Thymus (tissue), 11 donors: ENCODE measurements at regions not wholly inside any gene's neighbourhood (a gene's known extent, or its start where the extent isn't known, plus 50 kb on each side); places are given as distances from the start of the nearest gene placed in this dataset.

Source experiments
- DNase-seq, 9 donors: peaks; one replicate each; pipeline ENCODE4 v3.0.0-alpha.2; 2013; ENCODE audit warnings: low spot score in 9 of 9, low read depth in 6 of 9, missing footprints in 1 of 9
- H3K27ac ChIP-seq, 2 donors: one replicate each; pipeline ENCODE4 v1.5.1; 2013; ENCODE audit warnings: control low read depth in 1 of 2, low read depth in 1 of 2, low read length in 1 of 2, mild to moderate bottlenecking in 1 of 2, moderate library complexity in 1 of 2
- H3K27me3 ChIP-seq, 2 donors: one replicate each; pipeline ENCODE4 v1.5.1; 2013; ENCODE audit warnings: low read length in 1 of 2; ENCODE audit not compliant: control insufficient read depth in 2 of 2, insufficient read depth in 1 of 2
- H3K36me3 ChIP-seq, 2 donors: one replicate each; pipeline ENCODE4 v1.5.1; 2013; ENCODE audit warnings: low read length in 1 of 2, mild to moderate bottlenecking in 1 of 2, moderate library complexity in 1 of 2; ENCODE audit not compliant: control insufficient read depth in 2 of 2, insufficient read depth in 2 of 2
- H3K4me1 ChIP-seq, 2 donors: one replicate each; pipeline ENCODE4 v1.5.1; 2013; ENCODE audit warnings: low read length in 2 of 2; ENCODE audit not compliant: control insufficient read depth in 2 of 2, insufficient read depth in 2 of 2
- H3K4me3 ChIP-seq, 2 donors: one replicate each; pipeline ENCODE4 v1.5.1; 2013; ENCODE audit warnings: low read length in 2 of 2, control low read depth in 1 of 2, mild to moderate bottlenecking in 1 of 2
- H3K9me3 ChIP-seq, 2 donors: one replicate each; pipeline ENCODE4 v1.5.1; 2013; ENCODE audit warnings: low read length in 1 of 2, mild to moderate bottlenecking in 1 of 2; ENCODE audit not compliant: control insufficient read depth in 2 of 2, insufficient read depth in 1 of 2
- WGBS: extraction: QIAGEN DNeasy Blood & Tissue Kit; methylation state at CpG from one replicate; pipeline ENCODE4 v1.1.7; 2013; 5-methylcytosine and 5-hydroxymethylcytosine counted together
- donor health status: healthy.

DNA sequence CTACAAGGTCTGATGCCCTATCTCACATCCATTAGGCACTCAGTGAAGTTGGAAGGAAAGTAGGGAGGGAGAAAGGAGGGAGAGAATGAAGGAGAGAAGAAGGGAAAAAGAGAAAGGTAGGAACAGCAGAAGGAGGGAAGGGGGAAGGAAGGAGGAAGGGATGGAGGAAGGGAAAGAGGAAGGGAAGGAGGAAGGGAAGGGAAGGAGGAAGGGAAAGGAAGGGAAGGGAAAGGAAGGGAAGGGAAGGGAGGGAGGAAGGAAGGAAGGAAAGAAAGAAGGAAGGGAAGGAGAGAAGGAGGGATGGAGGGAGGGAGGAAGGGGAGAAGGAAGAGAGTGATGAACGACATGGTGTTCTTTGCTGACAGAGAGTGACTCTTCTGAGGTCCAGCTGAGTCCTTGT lies 468.9 kb upstream of the MYT1L start:
- Histone ChIP-seq H3K9me3 (peaks cover 0 to 4% of the 10 kb centered on the region in 2 donors), H3K27ac (no peak overlapping the region), H3K4me1 (no peaks in the 10 kb centered on the region), H3K4me3 (no peak overlapping the region), H3K36me3 (no peaks in the 10 kb centered on the region), H3K27me3 (no peaks in the 10 kb centered on the region)
- WGBS, result 77% methylated on average over 1 of the region's 1 CpG
- DNase-seq, result no peak

DNA sequence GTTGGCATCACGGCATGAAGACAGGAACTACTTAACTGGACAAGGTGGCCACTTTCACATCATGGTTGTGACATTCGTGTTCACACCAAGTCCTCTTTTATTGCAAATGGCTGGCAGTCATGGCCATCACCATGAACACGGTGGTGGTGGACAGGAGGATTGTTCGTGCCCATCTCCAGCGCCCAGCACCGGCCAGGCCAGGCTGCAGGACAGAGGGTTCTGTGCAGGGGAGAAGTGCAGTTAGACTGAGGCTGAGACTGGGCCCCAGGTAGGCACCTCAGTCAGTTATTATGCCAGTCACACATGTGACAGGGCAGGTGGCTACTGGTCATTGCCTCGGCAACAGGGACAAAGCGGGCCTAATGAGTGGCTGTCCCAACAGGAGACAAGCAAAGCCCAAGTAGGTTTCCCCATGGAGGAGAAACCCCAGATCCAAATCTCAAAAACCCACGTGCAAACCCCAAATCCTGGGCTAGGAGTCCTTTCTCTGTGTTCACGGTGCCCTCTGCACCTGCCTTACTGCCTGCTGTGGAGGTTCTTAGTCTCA lies 468.1 kb upstream of the MYT1L start:
- Histone ChIP-seq H3K27me3 (no peaks in the 10 kb centered on the region), H3K27ac (no peak overlapping the region), H3K9me3 (peaks cover 0 to 4% of the 10 kb centered on the region in 2 donors), H3K4me3 (no peak overlapping the region), H3K4me1 (no peaks in the 10 kb centered on the region), H3K36me3 (no peaks in the 10 kb centered on the region)
- DNase-seq, result no peak
- 86% methylated on average over 10 of the region's 10 CpGs for WGBS

DNA sequence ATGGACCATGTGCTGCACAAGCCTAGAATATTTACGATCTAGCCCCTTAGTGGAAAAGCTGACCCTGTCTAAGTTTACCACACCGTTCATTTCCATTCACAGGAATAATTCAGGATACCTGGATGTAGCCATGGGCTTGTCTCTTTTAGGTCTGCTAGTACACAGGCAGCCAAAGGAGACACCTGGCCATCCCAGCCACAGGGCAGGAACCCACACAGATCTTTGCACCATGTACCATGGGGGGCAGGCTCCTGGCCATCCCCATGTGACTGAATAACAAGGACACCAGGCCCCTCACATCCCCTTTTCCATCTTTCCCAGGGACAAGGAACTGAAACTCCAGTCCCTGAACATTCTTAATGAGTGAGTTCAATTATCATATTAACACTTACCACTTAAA lies 467.3 kb upstream of the MYT1L start:
- Histone ChIP-seq H3K4me1 (no peaks in the 10 kb centered on the region), H3K27ac (no peak overlapping the region), H3K9me3 (no peaks in the 10 kb centered on the region), H3K27me3 (no peaks in the 10 kb centered on the region), H3K4me3 (no peak overlapping the region), H3K36me3 (no peaks in the 10 kb centered on the region)
- 95% methylated on average over 2 of the region's 2 CpGs for WGBS
- DNase-seq, result no peak

DNA sequence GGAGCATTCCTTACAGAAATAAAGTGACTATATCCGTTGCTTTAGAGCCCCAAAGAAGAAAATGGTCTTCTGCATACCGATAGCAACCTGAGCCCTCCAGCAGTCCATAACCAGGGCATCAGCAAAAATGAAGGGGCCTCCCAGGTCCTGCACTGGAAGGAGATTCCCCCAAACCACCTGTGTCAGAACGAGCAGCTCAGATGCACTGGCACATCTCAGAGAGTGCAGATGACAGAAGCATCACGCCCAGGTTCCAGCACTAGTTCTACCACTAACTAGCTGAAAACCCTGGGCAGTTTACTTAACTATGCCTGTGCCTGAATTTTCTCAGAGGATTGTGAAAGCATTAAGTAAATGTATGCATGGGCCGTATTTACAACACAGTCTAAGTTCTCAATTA lies 466.7 kb upstream of the MYT1L start:
- no peaks in the 10 kb centered on the region for H3K27me3 ChIP-seq
- no peak for DNase-seq
- H3K27ac ChIP-seq, result no peak overlapping the region
- H3K36me3 ChIP-seq, result no peaks in the 10 kb centered on the region
- 92% methylated on average over 5 of the region's 5 CpGs for WGBS
- no peak overlapping the region for H3K4me3 ChIP-seq
- no peaks in the 10 kb centered on the region for H3K9me3 ChIP-seq
- no peaks in the 10 kb centered on the region for H3K4me1 ChIP-seq

DNA sequence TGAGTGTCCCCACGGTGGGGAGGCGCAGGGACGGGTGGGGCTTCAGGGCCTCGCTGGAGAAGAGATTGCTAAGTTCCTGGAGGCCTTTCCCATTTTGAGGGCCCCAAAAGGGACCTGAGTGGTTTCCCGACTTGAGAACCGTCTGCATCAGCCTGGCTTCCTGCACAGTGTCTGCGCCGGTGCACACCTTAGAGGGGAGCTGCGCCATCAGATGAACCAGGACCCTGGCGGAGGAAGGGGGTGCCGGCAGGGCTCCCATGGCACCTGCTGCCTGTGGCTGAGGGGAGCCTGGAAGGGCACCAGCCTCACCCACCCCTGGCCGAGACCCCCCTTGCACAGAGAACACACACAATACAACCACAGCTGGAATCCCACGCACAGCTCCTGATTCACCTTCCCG lies 465.1 kb upstream of the MYT1L start:
- Histone ChIP-seq H3K9me3 (no peaks in the 10 kb centered on the region), H3K4me3 (no peak overlapping the region), H3K36me3 (no peaks in the 10 kb centered on the region), H3K27me3 (no peaks in the 10 kb centered on the region), H3K4me1 (no peaks in the 10 kb centered on the region), H3K27ac (no peak overlapping the region)
- DNase-seq, result no peak
- WGBS, result 94% methylated on average over 14 of the region's 14 CpGs

DNA sequence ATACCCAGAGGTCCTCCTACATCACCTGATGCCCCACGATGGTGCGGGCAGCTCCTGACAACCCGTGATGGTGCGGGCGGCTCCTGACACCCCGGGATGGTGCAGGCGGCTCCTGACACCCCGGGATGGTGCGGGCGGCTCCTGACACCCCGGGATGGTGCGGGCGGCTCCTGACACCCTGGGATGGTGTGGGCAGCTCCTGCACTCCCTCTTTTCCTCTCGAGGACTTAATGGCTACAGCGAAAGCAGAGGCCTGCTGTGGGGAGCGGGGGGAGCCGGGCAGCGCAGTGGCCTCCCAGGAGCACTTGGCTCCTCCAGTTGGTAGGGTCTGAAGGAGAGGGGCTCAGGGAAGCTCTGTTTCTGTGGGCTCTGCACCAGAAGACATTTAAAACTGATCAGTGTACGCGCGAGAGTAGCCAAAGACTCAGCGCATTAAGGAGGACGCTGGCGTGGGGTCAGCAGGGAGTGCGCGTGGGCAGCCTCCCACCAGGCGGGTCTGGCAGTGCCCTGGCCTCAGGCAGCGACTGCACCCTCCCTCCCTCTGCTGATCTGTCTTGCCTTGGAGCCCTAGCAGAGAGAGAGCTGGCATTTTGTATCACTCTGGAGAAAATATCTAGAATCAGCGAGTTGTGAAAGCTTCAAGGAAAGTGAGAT lies 464.5 kb upstream of the MYT1L start:
- Histone ChIP-seq H3K4me3 (no peak overlapping the region), H3K27ac (no peak overlapping the region), H3K36me3 (no peaks in the 10 kb centered on the region), H3K9me3 (no peaks in the 10 kb centered on the region), H3K4me1 (no peaks in the 10 kb centered on the region), H3K27me3 (no peaks in the 10 kb centered on the region)
- DNase-seq, result no peak
- WGBS, result 97% methylated on average over 29 of the region's 29 CpGs

DNA sequence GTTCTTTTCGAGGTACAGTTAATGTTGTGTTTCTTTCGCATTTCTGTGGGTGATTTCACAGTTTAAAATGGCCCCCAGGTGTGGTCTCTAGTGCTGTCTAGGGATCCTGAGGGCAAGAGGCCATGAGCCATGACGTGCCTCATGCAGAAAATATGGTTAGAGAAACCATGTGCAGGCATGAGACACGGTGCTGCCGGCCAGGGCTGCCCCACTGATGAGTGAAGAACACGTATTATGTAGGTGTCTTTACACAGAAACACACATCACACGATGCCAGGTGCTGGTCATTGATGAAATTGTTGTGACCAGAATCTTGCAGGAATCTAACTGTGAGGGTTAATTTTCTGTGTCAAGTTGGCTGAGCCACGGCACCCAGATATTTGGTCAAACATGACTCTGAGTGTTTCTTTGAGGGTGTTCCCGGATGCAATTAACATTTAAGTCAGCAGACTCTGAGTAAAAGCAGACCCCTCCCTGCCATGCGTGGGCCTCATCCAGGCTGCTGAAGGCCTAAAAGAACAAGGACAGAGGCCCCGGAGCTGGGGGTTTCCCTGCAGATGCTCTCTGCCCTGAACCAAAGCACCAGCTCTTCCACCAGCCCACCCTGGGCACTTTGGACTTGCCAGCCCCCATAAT lies 463.0 kb upstream of the MYT1L start:
- no peak for DNase-seq
- no peaks in the 10 kb centered on the region for H3K9me3 ChIP-seq
- WGBS, result 92% methylated on average over 11 of the region's 11 CpGs
- H3K27me3 ChIP-seq, result no peaks in the 10 kb centered on the region
- no peak overlapping the region for H3K4me3 ChIP-seq
- no peaks in the 10 kb centered on the region for H3K4me1 ChIP-seq
- H3K36me3 ChIP-seq, result no peaks in the 10 kb centered on the region
- H3K27ac ChIP-seq, result no peak overlapping the region

DNA sequence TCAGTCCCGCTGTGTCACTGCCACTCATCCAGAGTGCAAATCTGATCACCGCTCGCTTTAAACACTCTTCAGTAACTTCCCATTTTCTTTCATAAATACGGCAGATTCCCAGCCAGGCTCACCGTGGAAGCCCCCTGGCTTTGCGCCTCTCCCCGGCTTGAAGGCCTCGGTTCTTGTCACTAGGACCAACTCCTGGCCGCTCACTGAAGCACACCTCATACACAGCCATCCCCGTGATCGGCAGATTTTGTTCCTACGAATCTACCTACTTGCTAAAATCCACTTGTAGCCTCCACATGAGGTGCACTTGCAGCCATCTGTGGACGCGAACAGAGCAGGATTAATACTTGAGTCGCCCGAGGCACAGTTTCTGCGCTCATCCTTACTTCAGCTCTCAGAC lies 462.4 kb upstream of the MYT1L start:
- Histone ChIP-seq H3K27ac (no peak overlapping the region), H3K27me3 (no peaks in the 10 kb centered on the region), H3K4me1 (no peaks in the 10 kb centered on the region), H3K36me3 (no peaks in the 10 kb centered on the region), H3K9me3 (no peaks in the 10 kb centered on the region), H3K4me3 (no peak overlapping the region)
- WGBS, result 94% methylated on average over 17 of the region's 17 CpGs
- no peak for DNase-seq

DNA sequence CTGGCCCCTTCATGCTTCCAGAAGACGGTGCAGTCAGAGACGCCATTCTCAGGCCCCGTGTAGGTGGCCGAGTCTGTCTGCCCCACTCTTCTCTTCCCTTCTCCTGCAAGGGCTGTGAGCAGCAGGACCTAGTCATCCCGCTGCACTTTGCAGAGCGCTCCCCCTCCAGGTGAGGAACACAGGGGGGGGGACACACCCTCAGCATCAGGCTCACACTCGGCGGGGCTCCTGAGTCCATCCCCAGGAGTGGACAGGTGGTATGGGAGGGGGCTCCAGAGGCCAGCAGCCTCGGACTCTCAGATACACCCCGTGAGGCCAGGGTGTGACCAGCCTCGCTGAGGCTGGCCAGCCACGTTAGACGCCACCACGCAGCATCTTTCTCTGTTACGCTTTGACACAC lies 460.5 kb upstream of the MYT1L start:
- Histone ChIP-seq H3K4me3 (no peak overlapping the region), H3K4me1 (no peaks in the 10 kb centered on the region), H3K9me3 (no peaks in the 10 kb centered on the region), H3K27ac (no peak overlapping the region), H3K27me3 (no peaks in the 10 kb centered on the region), H3K36me3 (no peaks in the 10 kb centered on the region)
- 94% methylated on average over 15 of the region's 15 CpGs for WGBS
- DNase-seq, result no peak
